Smooth muscle cell (in vitro differentiated cells): ENCODE measurements at regions not wholly inside any gene's neighbourhood (a gene's known extent, or its start where the extent isn't known, plus 50 kb on each side); places are given as distances from the start of the nearest gene placed in this dataset.

ENCODE experiments used
- DNase-seq: peaks from one replicate; lab custom pipeline; 2025; ENCODE audit not compliant: unreplicated experiment; lab: John Stamatoyannopoulos, UW
- H2AFZ ChIP-seq: fragments of 200-600 bp; sonication (generic); 2 replicates; pipeline ENCODE4 v1.6.0; 2016; ENCODE audit warnings: antibody characterized with exemption, low read depth, mild to moderate bottlenecking
- H3F3A ChIP-seq: fragments of 200-600 bp; sonication (generic); 2 replicates; pipeline ENCODE4 v1.6.0; 2017; ENCODE audit warnings: antibody characterized with exemption, low read depth
- H3K27ac ChIP-seq: fragments of 200-600 bp; sonication (generic); 2 replicates; pipeline ENCODE4 v1.5.1; 2016; ENCODE audit warnings: low read depth, mild to moderate bottlenecking
- H3K27me3 ChIP-seq: fragments of 200-600 bp; sonication (generic); 2 replicates; pipeline ENCODE4 v1.6.1; 2016; ENCODE audit warnings: low read depth, mild to moderate bottlenecking
- H3K36me3 ChIP-seq: fragments of 200-600 bp; sonication (generic); 2 replicates; pipeline ENCODE4 v1.5.1; 2016; ENCODE audit warnings: low read depth
- H3K4me1 ChIP-seq: fragments of 200-600 bp; sonication (generic); 2 replicates; pipeline ENCODE4 v1.5.1; 2016; ENCODE audit warnings: low read depth
- H3K4me2 ChIP-seq: fragments of 200-600 bp; sonication (generic); 2 replicates; pipeline ENCODE4 v1.6.0; 2016; ENCODE audit warnings: mild to moderate bottlenecking
- H3K4me3 ChIP-seq: fragments of 200-600 bp; sonication (generic); 2 replicates; pipeline ENCODE4 v1.5.1; 2016; ENCODE audit warnings: mild to moderate bottlenecking
- H3K79me2 ChIP-seq: fragments of 200-600 bp; sonication (generic); 2 replicates; pipeline ENCODE4 v1.6.0; 2016; ENCODE audit warnings: low read depth, mild to moderate bottlenecking
- H3K9ac ChIP-seq: fragments of 200-600 bp; sonication (generic); 2 replicates; pipeline ENCODE4 v1.6.0; 2016; ENCODE audit warnings: low read depth
- H3K9me3 ChIP-seq: fragments of 200-600 bp; sonication (generic); replicated peaks from 2 replicates; pipeline ENCODE4 v1.5.1; 2016; ENCODE audit warnings: low read depth
- H4K20me1 ChIP-seq: fragments of 200-600 bp; sonication (generic); 2 replicates; pipeline ENCODE4 v1.6.0; 2016; ENCODE audit warnings: low read depth
- CTCF ChIP-seq: fragments of 200-600 bp; sonication (generic); IDR thresholded peaks from 2 replicates; pipeline ENCODE4 v1.5.1; 2017; ENCODE audit warnings: borderline replicate concordance, mild to moderate bottlenecking, antibody characterized with exemption; ENCODE audit not compliant: insufficient read depth, poor library complexity, severe bottlenecking
- WGBS: methylation state at CpG from one replicate; pipeline ENCODE4 v1.1.7; 2016; ENCODE audit warnings: low lambda C conversion rate; 5-methylcytosine and 5-hydroxymethylcytosine counted together

DNA sequence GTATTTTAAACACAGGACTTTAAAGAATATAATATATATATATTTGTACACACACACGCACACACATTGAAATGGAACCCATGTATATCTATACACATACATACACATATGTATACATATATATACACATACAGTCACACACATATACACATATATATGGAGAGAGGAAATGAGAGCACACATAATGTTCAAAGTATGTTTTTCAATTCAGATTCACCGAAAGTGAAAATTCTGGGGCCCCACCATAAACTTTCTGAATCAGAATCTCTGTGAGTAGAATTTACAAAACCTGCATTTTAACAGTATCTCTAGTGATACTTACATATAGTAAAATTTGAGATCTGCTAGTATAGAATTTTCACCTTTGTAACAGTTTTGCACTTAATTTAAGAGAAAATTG, 60.4 kb upstream of the OBI1 start:
- Histone ChIP-seq H3K4me3 (no peak overlapping the region), H3K27me3 (no peaks in the 10 kb centered on the region), H3K4me2 (no peak overlapping the region), H4K20me1 (no peaks in the 10 kb centered on the region), H3K36me3 (no peaks in the 10 kb centered on the region), H3K4me1 (peaks cover 8% of the 10 kb centered on the region), H3F3A (no peaks in the 10 kb centered on the region), H3K27ac (no peak overlapping the region), H2AFZ (no peak overlapping the region), H3K79me2 (no peaks in the 10 kb centered on the region), H3K9me3 (no peaks in the 10 kb centered on the region), H3K9ac (no peak overlapping the region)
- 98% methylated on average over 2 of the region's 2 CpGs for WGBS
- TF ChIP-seq CTCF = no peak
- DNase-seq = no peak

DNA sequence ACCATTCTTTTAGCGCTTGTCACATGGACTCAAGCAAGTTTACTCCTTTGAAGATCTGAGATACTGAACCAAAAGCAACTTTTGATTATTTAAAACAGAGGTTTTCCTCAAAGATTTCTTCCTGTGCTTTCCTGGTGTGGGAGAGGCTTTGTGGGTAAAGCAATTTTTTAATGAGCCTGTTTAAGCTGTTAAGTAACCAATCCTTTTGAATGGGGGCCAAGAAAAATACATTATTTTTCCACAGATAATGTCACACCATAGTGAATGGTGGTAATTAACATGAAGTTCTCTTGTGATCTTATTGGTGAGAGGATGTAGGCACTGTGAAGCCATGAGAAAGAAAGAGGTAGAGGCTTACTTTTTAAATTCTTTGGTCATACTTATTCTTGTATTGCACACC, 55.8 kb upstream of the OBI1 start:
- no peak overlapping the region for H3K4me3 ChIP-seq
- no peaks in the 10 kb centered on the region for H4K20me1 ChIP-seq
- H3K79me2 ChIP-seq = no peaks in the 10 kb centered on the region
- H3F3A ChIP-seq = no peaks in the 10 kb centered on the region
- no peak for DNase-seq
- no peak for TF ChIP-seq CTCF
- no peaks in the 10 kb centered on the region for H3K27me3 ChIP-seq
- no peaks in the 10 kb centered on the region for H3K9me3 ChIP-seq
- no peak overlapping the region for H3K9ac ChIP-seq
- WGBS = 93% methylated on average over 1 of the region's 1 CpG
- no peak overlapping the region for H3K27ac ChIP-seq
- H3K36me3 ChIP-seq = no peaks in the 10 kb centered on the region
- no peak overlapping the region for H3K4me2 ChIP-seq
- H2AFZ ChIP-seq = no peak overlapping the region
- H3K4me1 ChIP-seq = no peaks in the 10 kb centered on the region

GRCh38 chr13:78712831-78713230, 53.9 kb upstream of the OBI1 start:
- 86% methylated on average over 4 of the region's 4 CpGs for WGBS
- Histone ChIP-seq H3K9me3 (no peaks in the 10 kb centered on the region), H4K20me1 (no peaks in the 10 kb centered on the region), H3K27me3 (no peaks in the 10 kb centered on the region), H3K36me3 (no peaks in the 10 kb centered on the region), H3K9ac (no peak overlapping the region), H3K4me2 (no peak overlapping the region), H3F3A (no peaks in the 10 kb centered on the region), H3K79me2 (no peaks in the 10 kb centered on the region), H3K27ac (no peak overlapping the region), H3K4me1 (no peaks in the 10 kb centered on the region), H3K4me3 (no peak overlapping the region), H2AFZ (no peak overlapping the region)
- no peak for TF ChIP-seq CTCF
- DNase-seq = no peak

DNA sequence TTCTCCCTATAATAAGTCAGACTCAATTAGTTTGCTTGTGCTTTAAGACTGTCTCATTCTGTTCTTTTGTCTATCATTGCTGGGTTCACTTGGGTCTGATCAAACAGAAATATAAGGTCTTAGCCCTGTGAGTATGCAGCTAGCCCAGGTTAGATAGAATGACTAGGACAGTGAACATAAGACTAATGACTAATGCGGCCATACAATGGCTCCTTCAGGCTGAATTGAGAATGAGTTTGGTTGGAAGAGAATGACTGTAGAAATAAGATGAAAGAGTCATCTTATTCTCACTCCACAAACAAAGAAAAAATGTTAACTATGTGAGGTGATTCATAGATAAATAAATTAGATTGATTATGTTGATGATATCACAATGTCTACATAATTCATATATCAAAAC, 50.1 kb upstream of the OBI1 start:
- no peaks in the 10 kb centered on the region for H3K27me3 ChIP-seq
- H3K4me3 ChIP-seq = no peak overlapping the region
- H3K79me2 ChIP-seq = no peaks in the 10 kb centered on the region
- DNase-seq = no peak
- H3K9me3 ChIP-seq = no peaks in the 10 kb centered on the region
- H2AFZ ChIP-seq = no peak overlapping the region
- H3K27ac ChIP-seq = no peak overlapping the region
- H3K4me1 ChIP-seq = no peaks in the 10 kb centered on the region
- H4K20me1 ChIP-seq = no peaks in the 10 kb centered on the region
- TF ChIP-seq CTCF = no peak
- H3F3A ChIP-seq = no peaks in the 10 kb centered on the region
- 87% methylated on average over 1 of the region's 1 CpG for WGBS
- no peaks in the 10 kb centered on the region for H3K36me3 ChIP-seq
- no peak overlapping the region for H3K4me2 ChIP-seq
- H3K9ac ChIP-seq = no peak overlapping the region
